GM12878 (cell line): ENCODE measurements at regions not wholly inside any gene's neighbourhood (a gene's known extent, or its start where the extent isn't known, plus 50 kb on each side); places are given as distances from the start of the nearest gene placed in this dataset.

Source experiments
- ATAC-seq: fragments of 200-7000 bp; cut with Tn5 transposase; 3 replicates; pipeline ENCODE4 v1.9.1; 2020; ENCODE audit warnings: mild to moderate bottlenecking, moderate library complexity
- BruUV-seq: library from RNA; stranded (reverse); fragments of 400-500 nt; replicated peaks from 2 replicates; lab custom pipeline; 2021; lab: Mats Ljungman, UMichigan
- CTCF ChIA-PET: fragments of 300-600 bp; sonication (Branson Sonifier 250); formaldehyde crosslinking; extraction: SDS; loops from one replicate; lab custom pipeline; 2021; ENCODE audit warnings: inconsistent platforms; lab: Yijun Ruan, JAX
- POLR2A ChIA-PET: fragments of 350-600 bp; formaldehyde crosslinking; extraction: SDS; loops from one replicate; lab custom pipeline; 2021; ENCODE audit warnings: inconsistent platforms; lab: Charles Lee
- RAD21 ChIA-PET: fragments of 300-600 bp; sonication (Branson Sonifier 250); formaldehyde crosslinking; loops from one replicate; lab custom pipeline; 2023; ENCODE audit warnings: antibody characterized with exemption; ENCODE audit not compliant: unreplicated experiment; lab: Charles Lee
- SMC1A ChIA-PET: fragments of 300-600 bp; sonication (Branson Sonifier 250); formaldehyde crosslinking; loops from one replicate; lab custom pipeline; 2023; ENCODE audit not compliant: unreplicated experiment, uncharacterized antibody; lab: Charles Lee
- DNase-seq: peaks from one replicate; pipeline ENCODE4 v3.0.0-alpha.2; 2011; ENCODE audit warnings: low read depth, low spot score
- FAIRE-seq: peaks from 3 replicates; lab custom pipeline; 2011; peaks lifted over from hg19 to GRCh38; lab: Jason Lieb, UNC
- H2AFZ ChIP-seq: 2 replicates; pipeline ENCODE4 v1.6.0; 2011; ENCODE audit warnings: low read depth, low read length, control low read depth; ENCODE audit not compliant: control insufficient read depth
- H3K27ac ChIP-seq: 2 replicates; pipeline ENCODE4 v1.5.1; 2011; ENCODE audit warnings: control low read depth; ENCODE audit not compliant: control insufficient read depth, insufficient read depth
- H3K27me3 ChIP-seq, 2 experiments: replicated peaks in 1 of 2; 2 replicates each; pipeline versions ENCODE4 v1.6.0 to v1.6.1; 2011; ENCODE audit warnings: low read length in 1 of 2; ENCODE audit not compliant: control insufficient read depth in 2 of 2, insufficient read depth in 2 of 2
- H3K36me3 ChIP-seq, 2 experiments: 2 replicates each; pipeline ENCODE4 v1.5.1; 2011; ENCODE audit warnings: low read length in 1 of 2; ENCODE audit not compliant: control insufficient read depth in 2 of 2, insufficient read depth in 2 of 2
- H3K4me1 ChIP-seq: 2 replicates; pipeline ENCODE4 v1.6.1; 2011; ENCODE audit warnings: mild to moderate bottlenecking, low read length, moderate library complexity, mixed read lengths; ENCODE audit not compliant: control insufficient read depth, insufficient read depth
- H3K4me2 ChIP-seq: 2 replicates; pipeline ENCODE4 v1.6.0; 2011; ENCODE audit warnings: control low read depth; ENCODE audit not compliant: control insufficient read depth, insufficient read depth
- H3K4me3 ChIP-seq: fragments of 200-600 bp; sonication (generic); 2 replicates; pipeline ENCODE4 v1.5.1; 2016
- H3K79me2 ChIP-seq: 2 replicates; pipeline ENCODE4 v1.6.0; 2011; ENCODE audit warnings: low read length; ENCODE audit not compliant: control insufficient read depth, insufficient read depth
- H3K9ac ChIP-seq: 2 replicates; pipeline ENCODE4 v1.8.0; 2011; ENCODE audit warnings: low read length, control low read depth, mixed read lengths; ENCODE audit not compliant: control insufficient read depth, insufficient read depth
- H3K9me3 ChIP-seq: replicated peaks from 3 replicates; pipeline ENCODE4 v1.5.1; 2011; ENCODE audit warnings: mild to moderate bottlenecking, low read length; ENCODE audit not compliant: control insufficient read depth, insufficient read depth
- H4K20me1 ChIP-seq: 2 replicates; pipeline ENCODE4 v1.6.0; 2011; ENCODE audit not compliant: control insufficient read depth, insufficient read depth
- GABPA ChIP-seq: IDR thresholded peaks from 2 replicates; pipeline ENCODE4 v1.6.1; 2014; ENCODE audit warnings: antibody characterized with exemption, low read depth, mild to moderate bottlenecking, inconsistent platforms
- HDGF ChIP-seq: fragments of 450-650 bp; IDR thresholded peaks from 2 replicates; pipeline ENCODE4 v1.6.1; 2016; ENCODE audit warnings: antibody characterized with exemption
- MYC ChIP-seq: IDR thresholded peaks from 2 replicates; pipeline ENCODE4 v1.6.1; 2011; ENCODE audit warnings: mild to moderate bottlenecking, low read length, moderate library complexity, inconsistent platforms; ENCODE audit not compliant: insufficient read depth, insufficient replicate concordance, insufficient read length, severe bottlenecking
- NFXL1 ChIP-seq: fragments of 450-650 bp; IDR thresholded peaks from 2 replicates; pipeline ENCODE4 v1.6.1; 2017; ENCODE audit warnings: antibody characterized with exemption, mild to moderate bottlenecking, borderline replicate concordance
- RB1 ChIP-seq: fragments of 450-650 bp; formaldehyde crosslinking; IDR thresholded peaks from 2 replicates; pipeline ENCODE4 v1.6.1; 2017; ENCODE audit warnings: mild to moderate bottlenecking, borderline replicate concordance
- SIX5 ChIP-seq: IDR thresholded peaks from 2 replicates; pipeline ENCODE4 v1.6.1; 2011; ENCODE audit warnings: mild to moderate bottlenecking, low read depth, low read length, moderate library complexity; ENCODE audit not compliant: severe bottlenecking
- WRNIP1 ChIP-seq: IDR thresholded peaks from 2 replicates; pipeline ENCODE4 v1.6.1; 2011; ENCODE audit warnings: low read depth, low read length, improper control_type of control experiment, borderline replicate concordance
- ZNF217 ChIP-seq: fragments of 450-650 bp; IDR thresholded peaks from 2 replicates; pipeline ENCODE4 v1.6.1; 2017; ENCODE audit warnings: antibody characterized with exemption, mild to moderate bottlenecking
- WGBS: methylation state at CpG from one replicate; pipeline ENCODE4 v1.1.6; 2016; ENCODE audit warnings: low lambda C conversion rate; ENCODE audit not compliant: insufficient replicate concordance, insufficient coverage; ENCODE audit errors: missing lambda C conversion rate; 5-methylcytosine and 5-hydroxymethylcytosine counted together
- in situ Hi-C: fragments of 300-500 bp; cut with MboI; formaldehyde crosslinking; loops from 9 replicates; pipeline ENCODE4 v1.14.3; 2018; ENCODE audit warnings: mixed read lengths
- intact Hi-C: fragments of 100-400 bp; cut with micrococcal nuclease; formaldehyde crosslinking; loops from one replicate; pipeline ENCODE4 v1.14.2; 2022; ENCODE audit not compliant: unreplicated experiment
- TF ChIP-seq, protein P1 (sequence below): fragments of 450-650 bp; IDR thresholded peaks from 2 replicates; pipeline ENCODE4 v1.6.1; 2016; ENCODE audit warnings: mild to moderate bottlenecking, moderate library complexity, borderline replicate concordance

DNA sequence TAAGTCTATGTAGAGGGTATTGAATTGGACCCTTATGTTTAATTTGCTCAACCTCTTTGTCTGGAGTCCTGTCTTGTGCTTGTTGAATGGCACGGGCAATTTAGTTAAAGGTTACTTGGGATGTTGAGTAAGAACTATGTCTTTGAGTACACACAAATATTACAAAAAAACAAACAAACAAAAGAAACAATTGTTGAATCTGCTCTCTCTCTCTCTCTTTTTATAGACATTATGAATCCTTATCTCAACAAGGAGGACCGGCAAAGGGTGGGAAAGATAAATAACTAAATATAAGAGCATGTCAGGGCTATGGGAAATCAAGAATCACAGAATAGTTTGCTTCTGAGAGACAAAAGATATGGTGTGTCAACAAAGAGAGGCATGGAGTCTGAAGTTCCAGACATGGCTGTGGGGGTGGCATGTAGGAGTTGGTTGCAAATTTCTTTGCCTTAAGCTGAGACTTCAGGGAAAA, 608.6 kb downstream of the UTRN start:
- Histone ChIP-seq H3K27me3 (peaks cover 0 to 2% of the 10 kb centered on the region in 2 experiments; a peak in 1 of 4 replicates), H3K79me2 (no peaks in the 10 kb centered on the region), H3K4me2 (no peak overlapping the region), H3K36me3 (no peaks in the 10 kb centered on the region), H3K9me3 (no peaks in the 10 kb centered on the region), H3K4me3 (no peak overlapping the region), H2AFZ (no peak overlapping the region), H3K27ac (no peak overlapping the region), H4K20me1 (no peaks in the 10 kb centered on the region), H3K4me1 (no peaks in the 10 kb centered on the region), H3K9ac (no peak overlapping the region)
- no peak for TF ChIP-seq MYC
- no peak for TF ChIP-seq HDGF
- TF ChIP-seq GABPA: no peak
- no peak for TF ChIP-seq RB1
- no peak for TF ChIP-seq SIX5
- no peak for TF ChIP-seq WRNIP1
- no peak for TF ChIP-seq NFXL1
- TF ChIP-seq, protein P1, sequence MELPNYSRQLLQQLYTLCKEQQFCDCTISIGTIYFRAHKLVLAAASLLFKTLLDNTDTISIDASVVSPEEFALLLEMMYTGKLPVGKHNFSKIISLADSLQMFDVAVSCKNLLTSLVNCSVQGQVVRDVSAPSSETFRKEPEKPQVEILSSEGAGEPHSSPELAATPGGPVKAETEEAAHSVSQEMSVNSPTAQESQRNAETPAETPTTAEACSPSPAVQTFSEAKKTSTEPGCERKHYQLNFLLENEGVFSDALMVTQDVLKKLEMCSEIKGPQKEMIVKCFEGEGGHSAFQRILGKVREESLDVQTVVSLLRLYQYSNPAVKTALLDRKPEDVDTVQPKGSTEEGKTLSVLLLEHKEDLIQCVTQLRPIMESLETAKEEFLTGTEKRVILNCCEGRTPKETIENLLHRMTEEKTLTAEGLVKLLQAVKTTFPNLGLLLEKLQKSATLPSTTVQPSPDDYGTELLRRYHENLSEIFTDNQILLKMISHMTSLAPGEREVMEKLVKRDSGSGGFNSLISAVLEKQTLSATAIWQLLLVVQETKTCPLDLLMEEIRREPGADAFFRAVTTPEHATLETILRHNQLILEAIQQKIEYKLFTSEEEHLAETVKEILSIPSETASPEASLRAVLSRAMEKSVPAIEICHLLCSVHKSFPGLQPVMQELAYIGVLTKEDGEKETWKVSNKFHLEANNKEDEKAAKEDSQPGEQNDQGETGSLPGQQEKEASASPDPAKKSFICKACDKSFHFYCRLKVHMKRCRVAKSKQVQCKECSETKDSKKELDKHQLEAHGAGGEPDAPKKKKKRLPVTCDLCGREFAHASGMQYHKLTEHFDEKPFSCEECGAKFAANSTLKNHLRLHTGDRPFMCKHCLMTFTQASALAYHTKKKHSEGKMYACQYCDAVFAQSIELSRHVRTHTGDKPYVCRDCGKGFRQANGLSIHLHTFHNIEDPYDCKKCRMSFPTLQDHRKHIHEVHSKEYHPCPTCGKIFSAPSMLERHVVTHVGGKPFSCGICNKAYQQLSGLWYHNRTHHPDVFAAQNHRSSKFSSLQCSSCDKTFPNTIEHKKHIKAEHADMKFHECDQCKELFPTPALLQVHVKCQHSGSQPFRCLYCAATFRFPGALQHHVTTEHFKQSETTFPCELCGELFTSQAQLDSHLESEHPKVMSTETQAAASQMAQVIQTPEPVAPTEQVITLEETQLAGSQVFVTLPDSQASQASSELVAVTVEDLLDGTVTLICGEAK: no peak
- no peak for TF ChIP-seq ZNF217
- WGBS: 34% methylated on average over 2 of the region's 2 CpGs
- ChIA-PET SMC1A (no interaction called here), POLR2A (no interaction called here), CTCF (no interaction called here), RAD21 (no interaction called here)
- in situ Hi-C loops: no loop called here
- intact Hi-C loops: no loop called here
- no TSS peak for BruUV-seq
- ATAC-seq (no peak), FAIRE-seq (no peak), DNase-seq (no peak)
